ENCODE measurements at regions not wholly inside any gene's neighbourhood (a gene's known extent, or its start where the extent isn't known, plus 50 kb on each side); places are given as distances from the start of the nearest gene placed in this dataset.

DNA sequence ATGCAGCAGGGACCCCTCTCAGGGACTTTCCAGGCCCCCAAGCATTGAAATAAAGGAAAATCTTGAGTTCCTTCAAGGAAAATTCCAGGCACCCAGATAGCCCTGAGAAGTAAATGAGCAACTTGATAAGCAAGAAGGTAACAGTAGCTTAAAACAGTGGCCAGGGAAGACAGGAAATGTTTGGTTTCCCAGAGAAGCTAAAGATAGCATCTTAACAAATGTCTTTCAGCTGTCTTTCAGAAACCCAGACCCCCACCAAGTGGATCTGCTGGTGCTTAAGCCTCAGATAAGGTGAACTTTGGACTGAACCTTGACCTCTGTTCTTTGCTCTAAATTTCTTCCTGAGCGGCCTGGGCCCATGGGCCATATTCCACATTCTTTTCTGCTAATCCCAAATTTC lies 117.8 kb upstream of the CST7 start:
- Mint-ChIP-seq H3K36me3 (ENCODE audit: low read depth) (no peaks in the 10 kb centered on the region), H3K4me3 (no peak overlapping the region), H3K9me3 (no peaks in the 10 kb centered on the region), H3K27ac (ENCODE audit: unreplicated experiment) (no peak overlapping the region), H3K4me1 (no peaks in the 10 kb centered on the region), H3K27me3 (ENCODE audit: low read depth) (peaks cover 2% of the 10 kb centered on the region)
- no peak for DNase-seq (ENCODE audit: low read depth, low spot score)
- TF ChIP-seq, protein P1, sequence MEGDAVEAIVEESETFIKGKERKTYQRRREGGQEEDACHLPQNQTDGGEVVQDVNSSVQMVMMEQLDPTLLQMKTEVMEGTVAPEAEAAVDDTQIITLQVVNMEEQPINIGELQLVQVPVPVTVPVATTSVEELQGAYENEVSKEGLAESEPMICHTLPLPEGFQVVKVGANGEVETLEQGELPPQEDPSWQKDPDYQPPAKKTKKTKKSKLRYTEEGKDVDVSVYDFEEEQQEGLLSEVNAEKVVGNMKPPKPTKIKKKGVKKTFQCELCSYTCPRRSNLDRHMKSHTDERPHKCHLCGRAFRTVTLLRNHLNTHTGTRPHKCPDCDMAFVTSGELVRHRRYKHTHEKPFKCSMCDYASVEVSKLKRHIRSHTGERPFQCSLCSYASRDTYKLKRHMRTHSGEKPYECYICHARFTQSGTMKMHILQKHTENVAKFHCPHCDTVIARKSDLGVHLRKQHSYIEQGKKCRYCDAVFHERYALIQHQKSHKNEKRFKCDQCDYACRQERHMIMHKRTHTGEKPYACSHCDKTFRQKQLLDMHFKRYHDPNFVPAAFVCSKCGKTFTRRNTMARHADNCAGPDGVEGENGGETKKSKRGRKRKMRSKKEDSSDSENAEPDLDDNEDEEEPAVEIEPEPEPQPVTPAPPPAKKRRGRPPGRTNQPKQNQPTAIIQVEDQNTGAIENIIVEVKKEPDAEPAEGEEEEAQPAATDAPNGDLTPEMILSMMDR (conservative IDR thresholded peaks at IDR 0.05): no peak

DNA sequence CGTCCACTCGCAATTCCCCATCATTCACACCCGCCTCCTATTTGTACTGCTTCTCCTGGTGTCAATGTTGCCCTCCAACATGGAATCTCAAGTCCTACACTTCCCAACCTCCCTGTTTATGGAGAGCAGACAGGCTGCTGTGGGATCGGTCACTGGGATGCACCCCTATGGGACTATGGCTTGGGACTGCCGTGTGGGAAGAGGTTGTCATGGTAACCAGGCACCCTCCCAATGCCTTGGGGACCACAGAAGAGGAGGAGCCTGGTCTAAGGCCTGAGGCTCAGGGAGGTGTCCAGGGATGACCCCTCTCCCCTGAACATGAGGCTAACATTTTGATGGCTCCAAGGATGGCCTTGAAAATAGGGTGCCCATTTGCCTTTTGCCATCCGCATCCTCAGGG lies 116.6 kb upstream of the CST7 start:
- Mint-ChIP-seq H3K4me3 (no peak overlapping the region), H3K27me3 (ENCODE audit: low read depth) (peaks cover 2% of the 10 kb centered on the region), H3K36me3 (ENCODE audit: low read depth) (no peaks in the 10 kb centered on the region), H3K9me3 (no peaks in the 10 kb centered on the region), H3K4me1 (no peaks in the 10 kb centered on the region), H3K27ac (ENCODE audit: unreplicated experiment) (no peak overlapping the region)
- TF ChIP-seq, protein P1 (conservative IDR thresholded peaks at IDR 0.05): no peak
- DNase-seq (ENCODE audit: low read depth, low spot score): no peak

DNA sequence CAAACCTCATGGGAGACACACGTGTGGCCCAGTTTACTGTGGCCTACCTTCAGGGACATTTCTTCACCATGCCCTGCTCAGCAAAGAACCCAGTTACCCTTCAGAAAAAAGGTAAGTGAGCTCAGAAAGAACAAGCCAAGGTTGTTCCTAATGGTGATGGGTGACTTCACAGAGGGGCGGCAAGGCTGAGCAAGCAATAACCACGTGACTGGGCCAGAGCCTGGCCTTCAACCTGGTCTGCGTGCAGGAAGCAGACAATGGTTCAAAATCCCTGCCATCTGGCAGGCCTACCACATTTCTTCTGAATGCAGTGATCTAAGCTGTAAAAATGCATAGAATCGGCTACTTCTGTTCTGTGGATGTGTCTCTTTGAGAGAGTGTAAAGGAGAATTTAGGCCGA lies 115.5 kb upstream of the CST7 start:
- H3K9me3 Mint-ChIP-seq: no peaks in the 10 kb centered on the region
- H3K27ac Mint-ChIP-seq (ENCODE audit: unreplicated experiment): no peak overlapping the region
- no peak for DNase-seq (ENCODE audit: low read depth, low spot score)
- peaks cover 2% of the 10 kb centered on the region for H3K27me3 Mint-ChIP-seq (ENCODE audit: low read depth)
- H3K36me3 Mint-ChIP-seq (ENCODE audit: low read depth): no peaks in the 10 kb centered on the region
- H3K4me3 Mint-ChIP-seq: no peak overlapping the region
- TF ChIP-seq, protein P1 (conservative IDR thresholded peaks at IDR 0.05): no peak
- no peaks in the 10 kb centered on the region for H3K4me1 Mint-ChIP-seq

GRCh38 chr20:24834310-24834709 lies 114.8 kb upstream of the CST7 start:
- Mint-ChIP-seq H3K36me3 (ENCODE audit: low read depth) (no peaks in the 10 kb centered on the region), H3K27me3 (ENCODE audit: low read depth) (peaks cover 2% of the 10 kb centered on the region), H3K4me1 (no peaks in the 10 kb centered on the region), H3K9me3 (no peaks in the 10 kb centered on the region), H3K4me3 (no peak overlapping the region), H3K27ac (ENCODE audit: unreplicated experiment) (no peak overlapping the region)
- DNase-seq (ENCODE audit: low read depth, low spot score): no peak
- TF ChIP-seq, protein P1 (conservative IDR thresholded peaks at IDR 0.05): no peak

GRCh38 chr20:24835195-24835594 lies 113.9 kb upstream of the CST7 start:
- Mint-ChIP-seq H3K36me3 (ENCODE audit: low read depth) (no peaks in the 10 kb centered on the region), H3K27ac (ENCODE audit: unreplicated experiment) (no peak overlapping the region), H3K4me1 (no peaks in the 10 kb centered on the region), H3K27me3 (ENCODE audit: low read depth) (peaks cover 2% of the 10 kb centered on the region), H3K4me3 (no peak overlapping the region), H3K9me3 (no peaks in the 10 kb centered on the region)
- no peak for DNase-seq (ENCODE audit: low read depth, low spot score)
- TF ChIP-seq, protein P1 (conservative IDR thresholded peaks at IDR 0.05): no peak

DNA sequence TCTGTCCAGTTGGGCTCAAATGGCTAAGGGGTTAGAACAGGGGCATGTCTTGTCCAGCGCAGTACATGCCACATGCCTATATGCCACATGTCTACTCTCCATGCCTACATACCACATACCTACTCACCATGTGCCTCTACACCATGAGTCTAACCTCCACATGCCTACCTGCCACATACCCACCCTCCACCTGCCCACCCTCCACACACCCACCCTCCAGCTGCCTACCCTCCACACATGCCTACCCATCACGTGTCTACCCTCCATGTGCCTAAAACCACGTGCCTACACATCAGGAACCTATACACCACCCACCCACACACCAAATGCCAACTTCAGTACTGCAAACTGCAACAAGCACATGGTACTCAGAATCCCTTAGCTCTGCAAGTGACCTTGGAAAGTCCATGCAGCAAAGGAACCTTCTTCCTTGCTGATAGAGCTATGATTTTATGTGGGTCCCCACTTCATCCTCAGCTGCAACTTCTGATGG lies 113.0 kb upstream of the CST7 start:
- H3K4me1 Mint-ChIP-seq: no peaks in the 10 kb centered on the region
- H3K9me3 Mint-ChIP-seq: no peaks in the 10 kb centered on the region
- H3K36me3 Mint-ChIP-seq (ENCODE audit: low read depth): no peaks in the 10 kb centered on the region
- no peak overlapping the region for H3K27ac Mint-ChIP-seq (ENCODE audit: unreplicated experiment)
- H3K27me3 Mint-ChIP-seq (ENCODE audit: low read depth): peaks cover 2% of the 10 kb centered on the region
- TF ChIP-seq, protein P1 (conservative IDR thresholded peaks at IDR 0.05): no peak
- no peak for DNase-seq (ENCODE audit: low read depth, low spot score)
- no peak overlapping the region for H3K4me3 Mint-ChIP-seq
